DOHH2 (cell line): ENCODE measurements at regions not wholly inside any gene's neighbourhood (a gene's known extent, or its start where the extent isn't known, plus 50 kb on each side); places are given as distances from the start of the nearest gene placed in this dataset.
"Not testable (repeated sequence)": the region's sequence is repeated elsewhere in the genome, so short reads cannot be mapped to it uniquely, and the experiment has no call there.

Source experiments
- H3F3A ChIP-seq: fragments of 200-600 bp; sonication (generic), shearing (Covaris generic); 2 replicates; pipeline ENCODE4 v1.6.0; 2016; ENCODE audit warnings: antibody characterized with exemption, mild to moderate bottlenecking; ENCODE audit not compliant: control insufficient read depth, insufficient read depth
- H3K27ac ChIP-seq: fragments of 200-600 bp; sonication (generic); 2 replicates; pipeline ENCODE4 v1.5.1; 2014; ENCODE audit warnings: low read depth, mild to moderate bottlenecking, low read length, moderate library complexity
- H3K27me3 ChIP-seq: fragments of 200-600 bp; sonication (generic); 2 replicates; pipeline ENCODE4 v1.6.1; 2014; ENCODE audit warnings: mild to moderate bottlenecking, low read length, mixed read lengths; ENCODE audit not compliant: control insufficient read depth
- H3K36me3 ChIP-seq: fragments of 200-600 bp; sonication (generic); 2 replicates; pipeline ENCODE4 v1.6.1; 2014; ENCODE audit warnings: mild to moderate bottlenecking, low read length, moderate library complexity, mixed read lengths; ENCODE audit not compliant: control insufficient read depth
- H3K4me1 ChIP-seq: fragments of 200-600 bp; sonication (generic); 2 replicates; pipeline ENCODE4 v1.6.1; 2014; ENCODE audit warnings: mild to moderate bottlenecking, low read length, mixed read lengths; ENCODE audit not compliant: control insufficient read depth
- H3K4me2 ChIP-seq: fragments of 200-600 bp; sonication (generic); 2 replicates; pipeline ENCODE4 v1.6.0; 2014; ENCODE audit warnings: mild to moderate bottlenecking, low read length, moderate library complexity
- H3K4me3 ChIP-seq: fragments of 200-600 bp; sonication (generic); 2 replicates; pipeline ENCODE4 v1.5.1; 2014; ENCODE audit warnings: mild to moderate bottlenecking, low read length, mixed read lengths
- H3K79me2 ChIP-seq: fragments of 200-600 bp; sonication (generic); 2 replicates; pipeline ENCODE4 v1.6.1; 2014; ENCODE audit warnings: mild to moderate bottlenecking, low read length, mixed read lengths; ENCODE audit not compliant: control insufficient read depth
- H3K9me2 ChIP-seq: fragments of 200-600 bp; sonication (generic); replicated peaks from 2 replicates; pipeline ENCODE4 v1.6.1; 2014; ENCODE audit warnings: mild to moderate bottlenecking, low read length, mixed read lengths; ENCODE audit not compliant: control insufficient read depth
- H3K9me3 ChIP-seq: fragments of 200-600 bp; sonication (generic); 2 replicates; pipeline ENCODE4 v1.6.1; 2014; ENCODE audit warnings: antibody characterized with exemption, low read length, mixed read lengths; ENCODE audit not compliant: control insufficient read depth, insufficient read depth
- H4K20me1 ChIP-seq: fragments of 200-600 bp; sonication (generic); 2 replicates; pipeline ENCODE4 v1.6.0; 2014; ENCODE audit warnings: low read depth, mild to moderate bottlenecking, antibody characterized with exemption, low read length, moderate library complexity; ENCODE audit not compliant: control insufficient read depth, insufficient read depth
- CTCF ChIP-seq: fragments of 200-600 bp; sonication (generic); IDR thresholded peaks from one replicate; pipeline ENCODE4 v1.5.1; 2014; ENCODE audit warnings: antibody characterized with exemption, mild to moderate bottlenecking, low read depth, low read length; ENCODE audit not compliant: poor library complexity, severe bottlenecking
- EZH2phosphoT487 ChIP-seq: fragments of 200-600 bp; sonication (generic); IDR thresholded peaks from 2 replicates; pipeline ENCODE4 v1.6.1; 2017; ENCODE audit warnings: borderline replicate concordance, mild to moderate bottlenecking, antibody characterized with exemption, low read length, moderate library complexity, mixed read lengths

GRCh38 chr5:163105456-163105855, 331.9 kb upstream of the CCNG1 start:
- Histone ChIP-seq H3F3A (no peaks in the 10 kb centered on the region; the same call in 1 of the 2 replicates), H3K27me3 (no peaks in the 10 kb centered on the region), H3K9me3 (no peaks in the 10 kb centered on the region), H3K9me2 (no peaks in the 10 kb centered on the region), H4K20me1 (no peaks in the 10 kb centered on the region), H3K4me2 (no peak overlapping the region), H3K36me3 (no peaks in the 10 kb centered on the region), H3K4me1 (no peaks in the 10 kb centered on the region), H3K27ac (no peak overlapping the region), H3K79me2 (no peaks in the 10 kb centered on the region), H3K4me3 (no peak overlapping the region)
- TF ChIP-seq EZH2phosphoT487 (no peak), CTCF (no peak)

- Histone ChIP-seq H3F3A (no peaks in the 10 kb centered on the region; the same call in 1 of the 2 replicates), H4K20me1 (no peaks in the 10 kb centered on the region), H3K36me3 (no peaks in the 10 kb centered on the region), H3K9me2 (no peaks in the 10 kb centered on the region), H3K4me1 (no peaks in the 10 kb centered on the region), H3K9me3 (no peaks in the 10 kb centered on the region), H3K4me2 (no peak overlapping the region), H3K27me3 (no peaks in the 10 kb centered on the region), H3K79me2 (no peaks in the 10 kb centered on the region), H3K4me3 (no peak overlapping the region), H3K27ac (no peak overlapping the region)
- no peak for TF ChIP-seq CTCF
- TF ChIP-seq EZH2phosphoT487, result no peak
These were observed 331.3 kb upstream of the CCNG1 start for GRCh38 chr5:163106098-163106497.

- H3K4me2 ChIP-seq, result no peak overlapping the region
- H3K27me3 ChIP-seq, result no peaks in the 10 kb centered on the region
- H4K20me1 ChIP-seq, result no peaks in the 10 kb centered on the region
- TF ChIP-seq CTCF (no peak), EZH2phosphoT487 (no peak)
- no peaks in the 10 kb centered on the region for H3K9me2 ChIP-seq
- no peaks in the 10 kb centered on the region for H3K4me1 ChIP-seq
- H3K4me3 ChIP-seq, result no peak overlapping the region
- H3K27ac ChIP-seq, result no peak overlapping the region
- H3K36me3 ChIP-seq, result no peaks in the 10 kb centered on the region
- H3K79me2 ChIP-seq, result no peaks in the 10 kb centered on the region
- H3F3A ChIP-seq, result no peaks in the 10 kb centered on the region; the same call in 1 of the 2 replicates
- no peaks in the 10 kb centered on the region for H3K9me3 ChIP-seq
These were observed 329.0 kb upstream of the CCNG1 start for GRCh38 chr5:163108351-163108750.

GRCh38 chr5:163115011-163115410, 322.4 kb upstream of the CCNG1 start:
- Histone ChIP-seq H3K9me3 (no peaks in the 10 kb centered on the region), H3K4me1 (no peaks in the 10 kb centered on the region), H3F3A (no peaks in the 10 kb centered on the region), H4K20me1 (no peaks in the 10 kb centered on the region), H3K9me2 (no peaks in the 10 kb centered on the region), H3K27ac (no peak overlapping the region), H3K79me2 (no peaks in the 10 kb centered on the region), H3K4me2 (no peak overlapping the region), H3K36me3 (no peaks in the 10 kb centered on the region), H3K27me3 (no peaks in the 10 kb centered on the region), H3K4me3 (no peak overlapping the region)
- TF ChIP-seq EZH2phosphoT487, result no peak
- TF ChIP-seq CTCF, result no peak

- not testable (repeated sequence) for H3K4me3 ChIP-seq, H3K36me3 ChIP-seq, H3K9me2 ChIP-seq, H3K27me3 ChIP-seq, H3K4me1 ChIP-seq, H3K79me2 ChIP-seq, H3F3A ChIP-seq, H3K4me2 ChIP-seq, H3K9me3 ChIP-seq, H3K27ac ChIP-seq, H4K20me1 ChIP-seq
These were observed 320.8 kb upstream of the CCNG1 start for GRCh38 chr5:163116618-163117017.
